Spleen (tissue), 7 donors: ENCODE measurements at regions not wholly inside any gene's neighbourhood (a gene's known extent, or its start where the extent isn't known, plus 50 kb on each side); places are given as distances from the start of the nearest gene placed in this dataset.

Experiments used
- CTCF ChIP-seq, 11 experiments: fragments of 200-600 bp in 7 of 11; fragments of 450-650 bp in 4 of 11; sonication (generic) in 4 of 11; IDR thresholded peaks in 8 of 11; conservative IDR thresholded peaks in 3 of 11; 1 replicate in 7 of 11; 2 replicates in 4 of 11; pipeline versions ENCODE4 v1.4.0 to v1.8.0; 2016 to 2021; ENCODE audit warnings: antibody characterized with exemption in 11 of 11, inconsistent platforms in 4 of 11, mild to moderate bottlenecking in 1 of 11
- POLR2A ChIP-seq, 3 donors: fragments of 450-650 bp; IDR thresholded peaks; one replicate each; pipeline ENCODE4 v1.5.1; 2017; ENCODE audit warnings: antibody characterized with exemption in 3 of 3, mild to moderate bottlenecking in 1 of 3
- donor health status: DM: no; HTN: no; CAD: no; lungs with moderate emphysema.
- donor health status: DM: no; HTN: no; CAD: no.
- donor health status: DM: no; HTN: no; CAD: no.

GRCh38 chr6:102571236-102571908 is 1177.9 kb downstream of the GRIK2 start:
- TF ChIP-seq POLR2A (IDR thresholded peaks at IDR 0.05) (no peak), CTCF (IDR thresholded peaks at IDR 0.05 in 8 of 11, conservative IDR thresholded peaks at IDR 0.05 in 3 of 11) (no peak)
